Esophagus squamous epithelium (tissue), 4 donors: ENCODE measurements at regions not wholly inside any gene's neighbourhood (a gene's known extent, or its start where the extent isn't known, plus 50 kb on each side); places are given as distances from the start of the nearest gene placed in this dataset.

Experiments used
- CTCF ChIP-seq, 6 experiments: fragments of 450-650 bp in 4 of 6; fragments of 200-600 bp in 2 of 6; sonication (generic) in 2 of 6; IDR thresholded peaks; one replicate each; pipeline ENCODE4 v1.5.1; 2016 to 2019; ENCODE audit warnings: antibody characterized with exemption in 6 of 6, mild to moderate bottlenecking in 4 of 6, moderate library complexity in 4 of 6
- POLR2A ChIP-seq, 4 donors: fragments of 450-650 bp; IDR thresholded peaks; one replicate each; pipeline ENCODE4 v1.6.1; 2017; ENCODE audit warnings: antibody characterized with exemption in 4 of 4, mild to moderate bottlenecking in 4 of 4, moderate library complexity in 3 of 4

- no peak for TF ChIP-seq CTCF (IDR thresholded peaks at IDR 0.05)
- no peak for TF ChIP-seq POLR2A (IDR thresholded peaks at IDR 0.05)
Observed at GRCh38 chr21:38960251-38960650, 154.5 kb downstream of the ETS2 start.
